ENCODE measurements at regions not wholly inside any gene's neighbourhood (a gene's known extent, or its start where the extent isn't known, plus 50 kb on each side); places are given as distances from the start of the nearest gene placed in this dataset.

DNA sequence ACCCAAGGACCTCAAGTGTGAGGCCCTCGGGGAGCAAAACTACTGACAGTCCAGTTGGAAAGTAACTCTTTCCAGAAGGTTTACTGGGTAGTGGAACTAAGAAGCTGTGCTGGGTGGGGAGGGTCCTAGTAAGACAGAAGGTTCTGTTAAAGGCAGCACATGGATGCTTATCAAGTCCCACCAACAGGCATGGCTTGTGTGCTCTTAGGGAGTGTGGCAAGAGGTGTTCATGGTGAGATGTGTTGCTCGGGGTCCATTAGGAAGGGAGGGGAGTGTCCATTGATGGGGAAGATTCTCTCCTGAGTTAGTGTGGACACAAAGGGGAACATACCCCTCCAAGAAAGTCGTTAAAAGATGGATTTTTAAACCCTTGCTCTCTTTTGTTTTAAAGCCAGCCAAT is 120.6 kb downstream of the LY86 start:
- peaks cover 21% of the 10 kb centered on the region for H3K4me1 Mint-ChIP-seq (ENCODE audit: low read depth)
- TF ChIP-seq, protein P1, sequence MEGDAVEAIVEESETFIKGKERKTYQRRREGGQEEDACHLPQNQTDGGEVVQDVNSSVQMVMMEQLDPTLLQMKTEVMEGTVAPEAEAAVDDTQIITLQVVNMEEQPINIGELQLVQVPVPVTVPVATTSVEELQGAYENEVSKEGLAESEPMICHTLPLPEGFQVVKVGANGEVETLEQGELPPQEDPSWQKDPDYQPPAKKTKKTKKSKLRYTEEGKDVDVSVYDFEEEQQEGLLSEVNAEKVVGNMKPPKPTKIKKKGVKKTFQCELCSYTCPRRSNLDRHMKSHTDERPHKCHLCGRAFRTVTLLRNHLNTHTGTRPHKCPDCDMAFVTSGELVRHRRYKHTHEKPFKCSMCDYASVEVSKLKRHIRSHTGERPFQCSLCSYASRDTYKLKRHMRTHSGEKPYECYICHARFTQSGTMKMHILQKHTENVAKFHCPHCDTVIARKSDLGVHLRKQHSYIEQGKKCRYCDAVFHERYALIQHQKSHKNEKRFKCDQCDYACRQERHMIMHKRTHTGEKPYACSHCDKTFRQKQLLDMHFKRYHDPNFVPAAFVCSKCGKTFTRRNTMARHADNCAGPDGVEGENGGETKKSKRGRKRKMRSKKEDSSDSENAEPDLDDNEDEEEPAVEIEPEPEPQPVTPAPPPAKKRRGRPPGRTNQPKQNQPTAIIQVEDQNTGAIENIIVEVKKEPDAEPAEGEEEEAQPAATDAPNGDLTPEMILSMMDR (IDR thresholded peaks at IDR 0.05), result no peak
- ATAC-seq, result no peak
- no peaks in the 10 kb centered on the region for H3K9me3 Mint-ChIP-seq
- peaks cover 8% of the 10 kb centered on the region for H3K27me3 Mint-ChIP-seq
- no peaks in the 10 kb centered on the region for H3K36me3 Mint-ChIP-seq (ENCODE audit: low read depth)
- no peak overlapping the region for H3K27ac Mint-ChIP-seq
- intact Hi-C loops (cut with micrococcal nuclease), result no loop called here
- ChIA-PET CTCF (interaction anchor here (1.0 to 1.1 kb wide), 2 partner anchors 13 to 33 kb away, joined by 3 read pairs; no protein-coding TSS in a partner anchor), POLR2A (interaction anchor here (0.6 kb wide), 1 partner anchor 96 kb away, joined by 3 read pairs; no protein-coding TSS in a partner anchor)
- no peak overlapping the region for H3K4me3 Mint-ChIP-seq
- DNase-seq, result no peak

DNA sequence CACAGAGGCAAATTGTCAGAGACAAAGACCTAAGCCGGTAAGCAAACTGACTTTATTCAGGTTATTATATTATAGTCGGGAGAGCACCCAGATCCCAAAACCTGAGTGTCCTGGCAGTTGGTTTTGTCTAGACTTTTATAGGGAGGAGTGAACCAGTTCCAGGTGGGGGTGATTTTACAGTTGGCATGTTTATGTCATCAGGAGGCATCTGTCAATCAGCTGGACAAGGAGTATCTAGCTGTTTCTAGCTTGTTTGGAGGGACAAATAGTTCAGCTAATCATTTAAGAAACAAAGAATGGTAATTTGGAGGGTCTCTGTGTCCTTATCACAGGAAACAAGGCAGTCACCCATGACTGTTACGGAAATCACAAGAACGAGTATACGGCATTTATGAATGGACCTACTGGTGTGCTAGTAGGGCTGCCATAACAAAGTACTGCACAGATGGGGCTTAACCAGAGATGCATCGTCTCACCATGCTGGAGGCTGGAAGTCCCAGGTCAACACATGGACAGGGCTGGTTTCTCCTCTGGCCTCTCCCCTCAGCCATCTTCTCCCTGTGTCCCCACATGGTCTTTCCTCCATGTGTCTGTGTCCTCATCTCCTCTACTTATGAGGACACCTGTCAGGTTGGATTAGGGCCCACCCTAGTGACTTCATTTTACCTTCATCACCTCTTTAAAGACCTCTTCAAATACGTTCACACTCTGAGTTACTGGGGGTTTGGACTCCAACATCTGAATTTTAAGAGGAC is 122.7 kb downstream of the LY86 start:
- Mint-ChIP-seq H3K4me3 (no peak overlapping the region), H3K27ac (no peak overlapping the region), H3K9me3 (no peaks in the 10 kb centered on the region), H3K36me3 (ENCODE audit: low read depth) (no peaks in the 10 kb centered on the region), H3K4me1 (ENCODE audit: low read depth) (peaks cover 21% of the 10 kb centered on the region), H3K27me3 (peaks cover 9% of the 10 kb centered on the region)
- DNase-seq (no peak), ATAC-seq (no peak)
- TF ChIP-seq, protein P1 (IDR thresholded peaks at IDR 0.05), result no peak
- intact Hi-C loops (cut with micrococcal nuclease), result no loop called here
- CTCF ChIA-PET, result interaction anchor here (1.3 to 1.7 kb wide), 2 partner anchors 12 to 15 kb away, joined by 5 to 6 read pairs; no protein-coding TSS in a partner anchor
- POLR2A ChIA-PET, result no interaction called here

DNA sequence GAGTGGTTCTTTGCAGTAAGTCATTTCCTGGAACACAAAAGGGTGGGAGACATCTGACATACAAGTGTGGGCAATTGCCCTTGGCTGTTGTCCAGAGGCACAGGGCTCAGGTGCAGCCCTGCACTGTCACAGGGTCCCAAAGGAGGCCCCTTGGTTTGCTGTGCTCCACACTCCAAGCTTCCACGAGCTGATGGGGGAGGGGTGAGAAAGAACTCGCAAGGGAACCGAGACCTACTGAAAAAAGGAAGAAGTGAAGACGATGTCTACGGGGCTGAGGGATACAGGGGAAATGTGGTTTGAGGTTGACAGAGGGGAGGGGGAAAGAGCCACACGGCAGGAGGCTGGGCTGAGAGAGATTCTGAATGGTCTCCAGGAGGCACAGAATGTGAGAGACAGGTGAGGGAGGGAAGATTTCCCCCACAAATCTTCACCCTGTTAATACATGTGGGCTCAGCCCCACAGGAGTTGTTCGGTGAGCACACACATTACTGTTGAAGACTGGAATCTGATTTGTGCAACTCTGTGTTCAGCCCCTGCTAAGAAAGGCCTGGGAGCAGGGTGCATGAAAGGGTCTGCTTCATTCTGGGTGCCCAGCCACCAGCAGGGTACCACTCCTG is 123.4 kb downstream of the LY86 start:
- no peaks in the 10 kb centered on the region for H3K9me3 Mint-ChIP-seq
- H3K27me3 Mint-ChIP-seq, result peaks cover 9% of the 10 kb centered on the region
- intact Hi-C loops (cut with micrococcal nuclease), result no loop called here
- H3K4me3 Mint-ChIP-seq, result no peak overlapping the region
- H3K36me3 Mint-ChIP-seq (ENCODE audit: low read depth), result no peaks in the 10 kb centered on the region
- ChIA-PET POLR2A (interaction anchor here (0.6 kb wide), 1 partner anchor 902 kb away, joined by 3 read pairs; no protein-coding TSS in a partner anchor), CTCF (interaction anchor here (0.7 to 1.4 kb wide), 4 partner anchors 10 to 35 kb away, joined by 3 to 5 read pairs (median 3); no protein-coding TSS in a partner anchor)
- peaks cover 21% of the 10 kb centered on the region for H3K4me1 Mint-ChIP-seq (ENCODE audit: low read depth)
- H3K27ac Mint-ChIP-seq, result peak overlapping the region; percentile 22
- TF ChIP-seq, protein P1 (IDR thresholded peaks at IDR 0.05), result no peak
- DNase-seq (no peak), ATAC-seq (peak; percentile 56)

DNA sequence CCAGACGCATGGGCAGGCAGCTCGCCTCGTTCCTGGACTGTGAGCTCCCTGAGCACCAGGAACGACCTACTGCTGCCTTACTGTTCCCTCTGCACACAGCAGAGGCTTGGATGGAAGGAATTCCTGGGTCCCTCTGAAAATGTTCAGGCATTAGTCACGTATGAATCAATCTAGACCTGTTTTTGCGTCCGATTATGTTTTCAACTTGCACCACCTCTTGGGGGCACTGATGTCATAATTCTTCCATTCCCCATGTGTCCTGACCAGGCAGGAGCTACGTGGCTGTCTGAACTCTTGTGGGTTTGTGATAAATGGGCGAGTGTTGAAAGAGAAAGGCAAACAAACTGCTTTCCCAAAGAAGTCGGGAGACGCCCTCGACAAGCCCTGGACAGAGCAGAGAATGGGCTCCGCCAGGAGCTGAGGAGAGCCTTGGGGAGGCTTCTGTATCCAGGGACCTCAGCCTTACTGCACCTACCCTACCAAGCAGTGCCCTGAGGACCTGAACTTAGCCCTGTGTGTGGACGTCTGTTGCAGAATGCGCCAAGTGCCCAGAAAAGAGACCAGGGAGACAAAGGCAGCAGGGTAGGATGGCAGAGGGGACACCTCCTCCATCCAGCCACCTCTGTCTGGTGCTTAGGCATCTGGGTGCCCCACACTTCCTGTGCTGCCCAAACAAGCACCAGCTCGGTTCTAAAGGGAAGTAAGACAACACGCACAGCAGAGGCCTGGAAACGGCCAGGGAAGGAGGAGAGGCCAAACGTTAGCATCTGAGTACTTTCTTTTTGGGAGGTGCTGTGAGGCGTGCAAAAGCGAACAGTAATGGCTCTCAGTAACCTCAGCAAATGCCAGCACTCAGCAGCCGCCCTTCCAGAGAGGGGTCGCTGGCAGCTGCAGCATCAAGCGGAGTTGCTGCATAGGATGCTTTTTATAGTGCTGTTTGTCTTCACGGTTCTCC is 124.2 kb downstream of the LY86 start:
- POLR2A ChIA-PET, result interaction anchor here (0.6 kb wide), 1 partner anchor 903 kb away, joined by 3 read pairs; no protein-coding TSS in a partner anchor
- DNase-seq (no peak), ATAC-seq (peak; percentile 55)
- Mint-ChIP-seq H3K4me1 (ENCODE audit: low read depth) (peaks cover 21% of the 10 kb centered on the region), H3K27me3 (peaks cover 9% of the 10 kb centered on the region), H3K36me3 (ENCODE audit: low read depth) (no peaks in the 10 kb centered on the region), H3K4me3 (no peak overlapping the region), H3K27ac (no peak overlapping the region), H3K9me3 (no peaks in the 10 kb centered on the region)
- CTCF ChIA-PET, result interaction anchor here (0.6 to 1.4 kb wide), 5 partner anchors 9 to 107 kb away, joined by 3 to 5 read pairs (median 3); no protein-coding TSS in a partner anchor
- intact Hi-C loops (cut with micrococcal nuclease), result no loop called here
- TF ChIP-seq, protein P1 (IDR thresholded peaks at IDR 0.05), result no peak

Measured in activated CD8-positive, alpha-beta T cell treated with anti-CD3 and anti-CD28 coated beads for 36 hours (primary cell).